ENCODE measurements at regions not wholly inside any gene's neighbourhood (a gene's known extent, or its start where the extent isn't known, plus 50 kb on each side); places are given as distances from the start of the nearest gene placed in this dataset.
A peak's percentile ranks its signal among the peaks of the same experiment; 100 is the strongest.

DNA sequence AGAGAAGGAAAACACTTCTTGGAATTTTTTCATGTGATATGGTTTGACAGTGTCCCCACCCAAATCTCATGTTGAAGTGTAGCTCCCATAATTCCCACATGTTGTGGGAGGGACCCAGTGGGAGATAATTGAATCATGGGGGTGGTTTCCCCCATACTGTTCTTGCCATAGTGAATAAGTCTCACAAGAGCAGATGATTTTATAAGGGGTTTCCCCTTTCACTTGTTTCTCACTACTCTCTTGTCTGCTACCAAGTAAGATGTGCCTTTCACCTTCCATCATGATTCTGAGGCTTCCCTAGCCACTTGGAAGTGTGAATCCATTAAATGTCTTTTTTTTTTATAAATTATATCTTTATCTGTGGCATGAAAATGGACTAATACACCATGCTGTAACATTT lies 250.7 kb downstream of the LPIN1 start:
- TF ChIP-seq CTCF (IDR thresholded peaks at IDR 0.05; ENCODE audit: insufficient read depth, low read length): no peak
- no peak overlapping the region for H3K4me3 ChIP-seq (ENCODE audit: low read depth, low read length)
- DNase-seq (ENCODE audit: low read depth): no peak

DNA sequence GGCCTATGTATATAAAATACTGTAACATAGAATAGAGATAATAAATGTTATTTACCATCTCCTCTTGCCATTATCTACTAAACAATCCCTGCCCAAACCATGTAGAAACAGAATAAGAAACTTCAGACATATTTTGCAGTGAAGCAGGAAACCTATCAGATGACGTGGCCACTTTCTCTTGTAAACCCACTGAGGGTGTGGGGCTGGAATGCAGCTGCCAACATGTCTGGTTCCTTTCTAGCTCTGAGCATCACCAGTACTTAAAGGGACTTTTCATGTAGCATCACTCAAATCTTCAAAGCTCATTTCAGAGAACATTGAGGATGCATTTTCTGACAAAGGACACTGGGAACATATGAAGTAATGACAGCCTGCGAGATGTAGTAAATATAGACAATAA lies 251.8 kb downstream of the LPIN1 start:
- TF ChIP-seq CTCF (IDR thresholded peaks at IDR 0.05; ENCODE audit: insufficient read depth, low read length): no peak
- peak; percentile 35 for DNase-seq (ENCODE audit: low read depth)
- H3K4me3 ChIP-seq (ENCODE audit: low read depth, low read length): no peak overlapping the region

DNA sequence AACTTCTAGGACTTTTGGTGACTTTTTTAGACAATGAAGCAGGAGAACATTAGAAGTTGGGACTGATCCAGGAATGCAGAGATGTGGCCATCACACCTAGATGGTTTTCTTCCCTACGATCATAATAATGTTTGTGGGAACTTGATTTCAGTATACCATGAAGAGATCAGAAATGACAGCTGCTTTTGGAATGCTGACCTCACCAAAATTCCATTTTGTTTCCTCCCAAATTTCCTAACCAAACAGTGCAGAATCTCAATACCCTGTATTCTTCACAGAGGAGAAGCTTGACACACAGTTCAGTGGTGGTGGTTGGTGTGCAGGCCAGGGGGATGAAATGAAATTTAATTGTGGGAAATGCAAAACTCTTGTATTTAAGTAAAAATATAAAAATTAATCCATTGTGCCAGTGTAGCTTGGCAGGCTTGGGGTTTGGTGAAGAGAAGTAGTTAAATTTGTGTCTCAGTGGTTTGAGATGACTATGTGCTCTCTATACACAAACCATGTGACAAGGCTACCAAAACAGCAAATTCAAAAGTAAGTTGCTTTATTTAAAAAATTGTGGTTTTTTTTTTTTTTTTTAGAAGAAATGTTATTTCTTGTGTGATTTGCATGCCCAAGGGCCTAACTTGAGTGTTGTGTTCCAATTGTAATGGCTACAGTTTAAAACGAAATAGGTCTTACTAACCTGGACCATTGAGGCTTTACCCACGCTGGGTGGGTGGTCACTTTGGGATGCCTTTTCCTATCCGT lies 252.4 kb downstream of the LPIN1 start:
- TF ChIP-seq CTCF (IDR thresholded peaks at IDR 0.05; ENCODE audit: insufficient read depth, low read length): no peak
- no peak overlapping the region for H3K4me3 ChIP-seq (ENCODE audit: low read depth, low read length)
- DNase-seq (ENCODE audit: low read depth): no peak

GRCh38 chr2:12001621-12002020 lies 255.2 kb downstream of the LPIN1 start:
- DNase-seq (ENCODE audit: low read depth): no peak
- H3K4me3 ChIP-seq (ENCODE audit: low read depth, low read length): no peak overlapping the region
- no peak for TF ChIP-seq CTCF (IDR thresholded peaks at IDR 0.05; ENCODE audit: insufficient read depth, low read length)

DNA sequence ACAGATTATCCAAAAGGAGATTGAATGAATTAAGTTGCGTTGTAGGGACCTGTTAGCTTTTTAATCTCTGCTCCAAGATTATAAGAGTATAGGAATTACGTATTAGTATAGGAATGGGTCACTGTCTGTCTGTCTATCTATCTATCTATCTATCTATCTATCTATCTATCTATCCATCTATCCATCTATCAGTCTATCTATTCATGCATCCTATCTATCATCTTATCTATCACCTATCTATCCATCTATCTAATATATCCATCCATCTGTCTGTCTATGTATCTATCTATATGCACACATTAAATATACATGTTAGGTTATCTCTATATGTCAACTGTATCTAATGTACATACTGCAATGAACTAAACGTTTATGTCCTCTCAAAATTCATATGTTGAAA lies 255.8 kb downstream of the LPIN1 start:
- no peak for TF ChIP-seq CTCF (IDR thresholded peaks at IDR 0.05; ENCODE audit: insufficient read depth, low read length)
- no peak overlapping the region for H3K4me3 ChIP-seq (ENCODE audit: low read depth, low read length)
- no peak for DNase-seq (ENCODE audit: low read depth)

GRCh38 chr2:12004713-12005112 lies 258.3 kb downstream of the LPIN1 start:
- no peak for DNase-seq (ENCODE audit: low read depth)
- H3K4me3 ChIP-seq (ENCODE audit: low read depth, low read length): no peak overlapping the region
- no peak for TF ChIP-seq CTCF (IDR thresholded peaks at IDR 0.05; ENCODE audit: insufficient read depth, low read length)
